BJ (cell line): ENCODE measurements at regions not wholly inside any gene's neighbourhood (a gene's known extent, or its start where the extent isn't known, plus 50 kb on each side); places are given as distances from the start of the nearest gene placed in this dataset.
"Not testable (repeated sequence)": the region's sequence is repeated elsewhere in the genome, so short reads cannot be mapped to it uniquely, and the experiment has no call there.

Source experiments
- CTCF ChIA-PET: fragments of 350-600 bp; formaldehyde crosslinking; extraction: SDS; loops from one replicate; lab custom pipeline; 2021; ENCODE audit warnings: antibody characterized with exemption, inconsistent platforms; lab: Yijun Ruan, JAX
- POLR2A ChIA-PET: fragments of 300-600 bp; sonication (Branson Sonifier 250); formaldehyde crosslinking; extraction: SDS; loops from one replicate; lab custom pipeline; 2021; ENCODE audit warnings: antibody characterized with exemption; lab: Charles Lee
- DNase-seq: peaks from one replicate; pipeline ENCODE4 v3.0.0-alpha.2; 2011; ENCODE audit warnings: low read depth
- H3K27me3 ChIP-seq: 2 replicates; pipeline ENCODE4 v1.6.0; 2011; ENCODE audit warnings: low read length; ENCODE audit not compliant: control insufficient read depth, insufficient read depth
- H3K36me3 ChIP-seq: 2 replicates; pipeline ENCODE4 v1.5.1; 2011; ENCODE audit warnings: low read length; ENCODE audit not compliant: control insufficient read depth, insufficient read depth
- H3K4me3 ChIP-seq: 2 replicates; pipeline ENCODE4 v1.5.1; 2011; ENCODE audit warnings: low read depth, mild to moderate bottlenecking, control low read depth, low read length
- CTCF ChIP-seq: IDR thresholded peaks from 2 replicates; pipeline ENCODE4 v1.5.1; 2011; ENCODE audit warnings: low read depth, mild to moderate bottlenecking, control low read depth, inconsistent platforms, low read length, moderate library complexity; ENCODE audit not compliant: insufficient read depth

- Histone ChIP-seq H3K4me3 (no peak overlapping the region), H3K36me3 (no peaks in the 10 kb centered on the region), H3K27me3 (no peaks in the 10 kb centered on the region)
- no peak for DNase-seq
- POLR2A ChIA-PET: no interaction called here
- no peak for TF ChIP-seq CTCF
- CTCF ChIA-PET: no interaction called here
These were observed 629.5 kb downstream of the TRHDE start for GRCh38 chr12:72901685-72902084.

GRCh38 chr12:72925716-72926115, 653.5 kb downstream of the TRHDE start:
- DNase-seq: no peak
- H3K36me3 ChIP-seq: no peaks in the 10 kb centered on the region
- no peak for TF ChIP-seq CTCF
- ChIA-PET CTCF (no interaction called here), POLR2A (no interaction called here)
- H3K27me3 ChIP-seq: no peaks in the 10 kb centered on the region
- H3K4me3 ChIP-seq: no peak overlapping the region

- H3K27me3 ChIP-seq, POLR2A ChIA-PET, DNase-seq, H3K4me3 ChIP-seq, CTCF ChIA-PET, H3K36me3 ChIP-seq: not testable (repeated sequence)
These were observed 659.7 kb downstream of the TRHDE start for GRCh38 chr12:72931838-72932237.

- H3K27me3 ChIP-seq: no peaks in the 10 kb centered on the region
- no peak for TF ChIP-seq CTCF
- H3K36me3 ChIP-seq: no peaks in the 10 kb centered on the region
- no peak for DNase-seq
- ChIA-PET CTCF (no interaction called here), POLR2A (no interaction called here)
- no peak overlapping the region for H3K4me3 ChIP-seq
These were observed 665.3 kb downstream of the TRHDE start for GRCh38 chr12:72937486-72937885.

GRCh38 chr12:72957454-72957853, 685.3 kb downstream of the TRHDE start:
- Histone ChIP-seq H3K4me3 (no peak overlapping the region), H3K27me3 (no peaks in the 10 kb centered on the region), H3K36me3 (no peaks in the 10 kb centered on the region)
- ChIA-PET POLR2A (no interaction called here), CTCF (no interaction called here)
- TF ChIP-seq CTCF: no peak
- DNase-seq: no peak

GRCh38 chr12:72966684-72967083, 694.5 kb downstream of the TRHDE start:
- ChIA-PET POLR2A (no interaction called here), CTCF (no interaction called here)
- no peaks in the 10 kb centered on the region for H3K36me3 ChIP-seq
- no peak for DNase-seq
- no peaks in the 10 kb centered on the region for H3K27me3 ChIP-seq
- no peak for TF ChIP-seq CTCF
- no peak overlapping the region for H3K4me3 ChIP-seq
